Astrocyte (in vitro differentiated cells and primary cell): ENCODE measurements at regions not wholly inside any gene's neighbourhood (a gene's known extent, or its start where the extent isn't known, plus 50 kb on each side); places are given as distances from the start of the nearest gene placed in this dataset.

ENCODE experiments used
- DNase-seq: peaks from one replicate; pipeline ENCODE4 v3.0.0-alpha.2; 2010; ENCODE audit warnings: low read depth
- FAIRE-seq: peaks from 2 replicates; lab custom pipeline; 2011; peaks lifted over from hg19 to GRCh38; lab: Jason Lieb, UNC
- H2AFZ ChIP-seq: 2 replicates; pipeline ENCODE4 v1.6.0; 2012; ENCODE audit warnings: low read depth, low read length, inconsistent platforms
- H3K27ac ChIP-seq: 2 replicates; pipeline ENCODE4 v1.5.1; 2011; ENCODE audit warnings: low read depth, low read length, inconsistent platforms
- H3K27me3 ChIP-seq: 2 replicates; pipeline ENCODE4 v1.6.0; 2011; ENCODE audit warnings: low read length, inconsistent platforms; ENCODE audit not compliant: insufficient read depth
- H3K36me3 ChIP-seq: 2 replicates; pipeline ENCODE4 v1.5.1; 2011; ENCODE audit warnings: low read length, inconsistent platforms; ENCODE audit not compliant: insufficient read depth
- H3K4me1 ChIP-seq: 2 replicates; pipeline ENCODE4 v1.5.1; 2011; ENCODE audit warnings: low read length, inconsistent platforms; ENCODE audit not compliant: insufficient read depth
- H3K4me2 ChIP-seq: 2 replicates; pipeline ENCODE4 v1.6.0; 2012; ENCODE audit warnings: low read length, inconsistent platforms
- H3K4me3 ChIP-seq: 2 replicates; pipeline ENCODE4 v1.5.1; 2011; ENCODE audit warnings: low read depth, mild to moderate bottlenecking, low read length, inconsistent platforms; ENCODE audit not compliant: insufficient read depth
- H3K79me2 ChIP-seq: 2 replicates; pipeline ENCODE4 v1.6.0; 2012; ENCODE audit warnings: mild to moderate bottlenecking, low read length, inconsistent platforms; ENCODE audit not compliant: insufficient read depth
- H3K9ac ChIP-seq: 2 replicates; pipeline ENCODE4 v1.6.0; 2012; ENCODE audit warnings: mild to moderate bottlenecking, low read length, inconsistent platforms
- H3K9me3 ChIP-seq: 2 replicates; pipeline ENCODE4 v1.5.1; 2012; ENCODE audit warnings: low read depth, mild to moderate bottlenecking, low read length, inconsistent platforms; ENCODE audit not compliant: insufficient read depth
- H4K20me1 ChIP-seq: 2 replicates; pipeline ENCODE4 v1.6.0; 2012; ENCODE audit warnings: low read length, inconsistent platforms; ENCODE audit not compliant: insufficient read depth
- H3K27ac Mint-ChIP-seq: one replicate; pipeline ENCODE4 v1.8.0; 2021; ENCODE audit warnings: mild to moderate bottlenecking, mixed read lengths; ENCODE audit not compliant: unreplicated experiment
- H3K27me3 Mint-ChIP-seq: one replicate; pipeline ENCODE4 v1.8.0; 2021; ENCODE audit warnings: low read depth, mixed read lengths; ENCODE audit not compliant: unreplicated experiment
- H3K36me3 Mint-ChIP-seq: one replicate; pipeline ENCODE4 v1.8.0; 2021; ENCODE audit warnings: low read depth, mixed read lengths; ENCODE audit not compliant: unreplicated experiment
- H3K4me1 Mint-ChIP-seq: one replicate; pipeline ENCODE4 v1.8.0; 2021; ENCODE audit warnings: low read depth, mixed read lengths; ENCODE audit not compliant: unreplicated experiment
- H3K4me3 Mint-ChIP-seq: one replicate; pipeline ENCODE4 v1.8.0; 2021; ENCODE audit warnings: mild to moderate bottlenecking, moderate library complexity, mixed read lengths; ENCODE audit not compliant: unreplicated experiment
- H3K9me3 Mint-ChIP-seq: one replicate; pipeline ENCODE4 v1.8.0; 2021; ENCODE audit warnings: mild to moderate bottlenecking, mixed read lengths; ENCODE audit not compliant: unreplicated experiment
- EZH2 ChIP-seq: IDR thresholded peaks from 2 replicates; pipeline ENCODE4 v1.6.1; 2012; ENCODE audit warnings: mild to moderate bottlenecking, low read length, inconsistent platforms; ENCODE audit not compliant: insufficient read depth
- TF ChIP-seq, protein P1 (sequence below): IDR thresholded peaks from 2 replicates; pipeline ENCODE4 v1.5.1; 2011; ENCODE audit warnings: low read depth, mild to moderate bottlenecking, inconsistent platforms, low read length, moderate library complexity; ENCODE audit not compliant: insufficient read depth

DNA sequence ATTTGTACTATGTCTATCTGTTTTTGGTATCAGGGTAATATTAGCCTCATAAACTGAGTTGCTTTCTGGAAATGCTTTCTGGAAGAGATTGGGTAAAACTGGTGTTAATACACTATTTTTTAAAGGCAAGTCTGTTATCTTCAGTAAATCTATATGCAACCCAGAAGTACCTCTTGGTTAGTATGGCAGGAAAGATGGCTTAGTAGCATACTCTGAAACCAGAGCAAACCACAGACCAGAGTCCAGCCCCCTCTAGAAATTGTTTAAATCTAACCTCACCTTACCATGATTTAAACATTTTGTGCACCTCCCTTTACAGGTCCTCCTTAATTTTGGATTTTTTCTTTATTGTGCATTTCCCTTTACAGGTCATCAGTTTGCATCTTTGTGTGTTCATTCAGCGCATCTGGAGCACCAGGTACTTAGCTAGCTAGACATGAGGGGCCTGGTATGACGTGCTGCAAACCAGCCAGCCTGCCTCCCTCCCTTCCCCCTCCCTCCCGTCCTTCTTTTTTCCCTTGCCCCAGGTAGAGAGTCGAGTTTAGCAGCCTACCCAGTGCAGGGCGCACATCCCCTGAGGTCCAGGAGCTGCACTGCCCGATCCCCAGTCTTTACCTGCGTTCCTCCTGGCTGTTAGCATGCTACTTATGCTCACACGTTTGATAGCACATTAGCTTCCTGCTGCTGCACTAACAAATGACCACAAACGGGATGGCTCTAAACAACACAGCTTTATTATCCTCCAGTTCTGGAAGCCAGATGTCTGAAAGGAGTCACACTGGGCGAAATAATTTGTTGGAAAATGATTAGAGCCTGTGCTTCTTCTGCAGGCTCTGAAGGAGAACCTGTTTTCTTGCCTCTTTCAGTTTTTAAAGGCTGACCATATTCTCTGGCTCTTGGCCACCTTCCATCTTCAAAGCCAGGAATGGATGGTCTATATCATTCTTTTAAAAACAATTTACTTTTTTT is 299.9 kb upstream of the HABP2 start:
- Histone ChIP-seq H3K4me3 (no peak overlapping the region), H3K4me1 (no peaks in the 10 kb centered on the region), H3K27me3 (peaks cover 46% of the 10 kb centered on the region), H3K9me3 (no peaks in the 10 kb centered on the region), H4K20me1 (no peaks in the 10 kb centered on the region), H3K79me2 (no peaks in the 10 kb centered on the region), H3K9ac (no peak overlapping the region), H3K36me3 (no peaks in the 10 kb centered on the region), H3K4me2 (no peak overlapping the region), H2AFZ (no peak overlapping the region), H3K27ac (no peak overlapping the region)
- peaks cover 38% of the 10 kb centered on the region for H3K27me3 Mint-ChIP-seq
- no peak for FAIRE-seq
- DNase-seq: no peak
- no peak overlapping the region for H3K4me3 Mint-ChIP-seq
- no peaks in the 10 kb centered on the region for H3K4me1 Mint-ChIP-seq
- H3K9me3 Mint-ChIP-seq: peaks cover 2% of the 10 kb centered on the region
- TF ChIP-seq, protein P1, sequence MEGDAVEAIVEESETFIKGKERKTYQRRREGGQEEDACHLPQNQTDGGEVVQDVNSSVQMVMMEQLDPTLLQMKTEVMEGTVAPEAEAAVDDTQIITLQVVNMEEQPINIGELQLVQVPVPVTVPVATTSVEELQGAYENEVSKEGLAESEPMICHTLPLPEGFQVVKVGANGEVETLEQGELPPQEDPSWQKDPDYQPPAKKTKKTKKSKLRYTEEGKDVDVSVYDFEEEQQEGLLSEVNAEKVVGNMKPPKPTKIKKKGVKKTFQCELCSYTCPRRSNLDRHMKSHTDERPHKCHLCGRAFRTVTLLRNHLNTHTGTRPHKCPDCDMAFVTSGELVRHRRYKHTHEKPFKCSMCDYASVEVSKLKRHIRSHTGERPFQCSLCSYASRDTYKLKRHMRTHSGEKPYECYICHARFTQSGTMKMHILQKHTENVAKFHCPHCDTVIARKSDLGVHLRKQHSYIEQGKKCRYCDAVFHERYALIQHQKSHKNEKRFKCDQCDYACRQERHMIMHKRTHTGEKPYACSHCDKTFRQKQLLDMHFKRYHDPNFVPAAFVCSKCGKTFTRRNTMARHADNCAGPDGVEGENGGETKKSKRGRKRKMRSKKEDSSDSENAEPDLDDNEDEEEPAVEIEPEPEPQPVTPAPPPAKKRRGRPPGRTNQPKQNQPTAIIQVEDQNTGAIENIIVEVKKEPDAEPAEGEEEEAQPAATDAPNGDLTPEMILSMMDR: no peak
- TF ChIP-seq EZH2: no peak
- H3K27ac Mint-ChIP-seq: no peak overlapping the region
- H3K36me3 Mint-ChIP-seq: no peaks in the 10 kb centered on the region

- Histone ChIP-seq H3K9me3 (no peaks in the 10 kb centered on the region), H3K36me3 (no peaks in the 10 kb centered on the region), H3K9ac (no peak overlapping the region), H4K20me1 (no peaks in the 10 kb centered on the region), H3K27ac (no peak overlapping the region), H3K4me2 (no peak overlapping the region), H3K27me3 (peaks cover 34% of the 10 kb centered on the region), H3K79me2 (no peaks in the 10 kb centered on the region), H3K4me3 (no peak overlapping the region), H3K4me1 (no peaks in the 10 kb centered on the region), H2AFZ (no peak overlapping the region)
- TF ChIP-seq EZH2: no peak
- TF ChIP-seq, protein P1: no peak
- Mint-ChIP-seq H3K9me3 (peaks cover 6% of the 10 kb centered on the region), H3K27me3 (peaks cover 51% of the 10 kb centered on the region), H3K36me3 (no peaks in the 10 kb centered on the region), H3K4me3 (no peak overlapping the region), H3K27ac (no peak overlapping the region), H3K4me1 (no peaks in the 10 kb centered on the region)
- FAIRE-seq (no peak), DNase-seq (no peak)
These were observed 293.2 kb upstream of the HABP2 start for GRCh38 chr10:113259576-113260226.
